C4-2B (cell line): ENCODE measurements at regions not wholly inside any gene's neighbourhood (a gene's known extent, or its start where the extent isn't known, plus 50 kb on each side); places are given as distances from the start of the nearest gene placed in this dataset.

Experiments used
- H3K27ac ChIP-seq: fragments of 450-650 bp; 2 replicates; pipeline ENCODE4 v1.5.1; 2017
- ZFX ChIP-seq: fragments of 450-650 bp; IDR thresholded peaks from 2 replicates; pipeline ENCODE4 v1.6.1; 2017
- TF ChIP-seq, protein P1 (sequence below): fragments of 450-650 bp; conservative IDR thresholded peaks from 2 replicates; pipeline ENCODE4 v1.5.1; 2017; ENCODE audit warnings: mild to moderate bottlenecking

DNA sequence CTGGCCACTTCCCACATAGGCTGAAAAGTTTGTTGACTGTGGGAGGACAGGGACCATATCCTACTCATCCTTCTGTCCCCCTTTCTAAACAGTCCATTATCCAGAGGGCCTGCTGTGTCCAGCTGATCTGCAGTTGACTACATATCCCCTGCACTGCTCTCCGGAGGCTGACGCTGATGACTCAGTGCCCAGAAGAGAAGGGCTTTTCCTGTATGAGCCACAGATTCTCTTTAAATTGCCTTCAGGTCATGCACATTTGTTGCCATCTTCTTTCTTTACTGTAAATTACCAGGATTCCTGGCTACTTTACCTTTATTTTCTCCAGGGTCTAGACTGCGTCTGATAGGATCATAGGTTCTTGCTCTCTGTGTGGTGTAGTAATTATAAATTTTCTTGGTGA lies 125.2 kb downstream of the LACC1 start:
- no peak for TF ChIP-seq ZFX
- H3K27ac ChIP-seq, result no peak overlapping the region

DNA sequence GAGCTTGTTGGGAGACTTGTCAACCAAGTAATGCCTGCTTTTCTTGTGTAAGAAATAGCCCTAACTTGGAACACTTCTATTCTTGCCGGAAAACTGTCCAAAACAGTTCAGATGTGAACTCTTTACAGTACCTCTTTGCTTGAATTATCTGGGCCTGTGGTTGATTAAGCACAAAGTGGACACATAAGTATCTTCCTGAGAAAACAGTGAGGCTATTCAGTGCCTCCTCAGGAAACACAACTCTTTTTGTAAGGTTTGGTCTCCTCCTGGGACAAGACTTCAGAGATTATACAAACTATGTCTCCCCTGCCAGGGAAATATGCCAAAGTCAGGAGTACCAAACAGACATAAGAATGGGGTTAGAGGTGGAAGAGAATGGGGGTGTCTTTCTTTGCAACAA lies 127.7 kb downstream of the LACC1 start:
- no peak for TF ChIP-seq ZFX
- TF ChIP-seq, protein P1, sequence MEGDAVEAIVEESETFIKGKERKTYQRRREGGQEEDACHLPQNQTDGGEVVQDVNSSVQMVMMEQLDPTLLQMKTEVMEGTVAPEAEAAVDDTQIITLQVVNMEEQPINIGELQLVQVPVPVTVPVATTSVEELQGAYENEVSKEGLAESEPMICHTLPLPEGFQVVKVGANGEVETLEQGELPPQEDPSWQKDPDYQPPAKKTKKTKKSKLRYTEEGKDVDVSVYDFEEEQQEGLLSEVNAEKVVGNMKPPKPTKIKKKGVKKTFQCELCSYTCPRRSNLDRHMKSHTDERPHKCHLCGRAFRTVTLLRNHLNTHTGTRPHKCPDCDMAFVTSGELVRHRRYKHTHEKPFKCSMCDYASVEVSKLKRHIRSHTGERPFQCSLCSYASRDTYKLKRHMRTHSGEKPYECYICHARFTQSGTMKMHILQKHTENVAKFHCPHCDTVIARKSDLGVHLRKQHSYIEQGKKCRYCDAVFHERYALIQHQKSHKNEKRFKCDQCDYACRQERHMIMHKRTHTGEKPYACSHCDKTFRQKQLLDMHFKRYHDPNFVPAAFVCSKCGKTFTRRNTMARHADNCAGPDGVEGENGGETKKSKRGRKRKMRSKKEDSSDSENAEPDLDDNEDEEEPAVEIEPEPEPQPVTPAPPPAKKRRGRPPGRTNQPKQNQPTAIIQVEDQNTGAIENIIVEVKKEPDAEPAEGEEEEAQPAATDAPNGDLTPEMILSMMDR, result no peak
- H3K27ac ChIP-seq, result no peak overlapping the region

DNA sequence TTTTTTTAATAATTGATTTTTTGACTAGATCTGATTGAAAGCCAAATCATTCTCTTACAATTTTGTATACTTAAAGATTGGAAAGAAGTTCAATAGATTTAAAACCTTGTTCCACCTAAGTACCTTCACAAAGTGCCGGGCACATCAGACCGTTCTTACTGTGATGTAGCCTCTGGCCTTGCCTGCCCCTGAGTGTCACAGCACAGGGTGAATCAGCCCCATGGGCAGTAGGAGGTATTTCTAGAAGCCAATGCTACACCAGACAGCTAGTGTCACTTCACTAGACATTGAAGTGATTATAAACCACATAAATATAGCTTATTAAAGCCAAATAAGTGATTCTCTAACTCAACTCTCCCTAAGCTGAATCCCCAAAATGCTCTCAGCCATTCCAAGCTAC lies 131.3 kb downstream of the LACC1 start:
- TF ChIP-seq, protein P1, result no peak
- TF ChIP-seq ZFX, result no peak
- H3K27ac ChIP-seq, result no peak overlapping the region

DNA sequence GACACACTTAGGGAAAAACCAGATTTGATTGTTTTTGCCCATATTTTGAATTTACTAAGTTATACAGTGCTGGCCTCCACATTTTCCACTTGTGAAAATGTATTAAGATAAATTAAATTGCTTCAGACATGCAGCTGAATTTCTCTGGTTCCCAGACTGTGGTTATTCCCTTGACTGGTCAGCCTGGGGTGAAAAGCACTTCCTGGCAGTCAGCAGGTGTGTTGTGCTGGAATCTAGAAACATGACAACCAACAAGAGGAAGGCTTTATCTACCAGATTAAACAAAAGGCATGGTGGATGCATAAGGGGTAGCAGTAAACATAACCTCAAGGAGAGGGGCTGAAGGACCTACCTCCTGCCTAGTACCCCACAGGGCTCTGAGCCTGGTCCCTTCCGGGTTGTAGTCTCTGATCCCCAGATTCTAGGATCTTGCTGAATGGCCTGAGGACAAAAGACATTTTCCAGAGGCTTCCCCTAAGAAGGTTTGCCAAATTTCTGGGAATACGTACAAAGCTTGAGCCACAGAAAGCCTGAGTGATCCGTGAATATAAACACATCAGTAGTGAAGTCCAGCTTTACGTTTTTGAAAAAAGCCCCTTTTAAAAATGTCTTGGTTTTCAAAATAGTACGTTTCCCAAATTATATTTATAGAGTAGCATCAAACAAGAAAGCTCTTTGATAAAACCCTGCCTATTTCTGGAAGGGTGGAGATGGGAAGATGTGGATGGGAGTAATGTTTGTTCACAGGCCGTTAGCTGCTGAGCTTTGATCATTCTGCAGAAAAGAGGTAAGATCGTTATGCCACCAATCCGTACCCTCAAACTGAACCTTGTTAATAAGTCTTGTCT lies 133.4 kb downstream of the LACC1 start:
- H3K27ac ChIP-seq, result no peak overlapping the region
- TF ChIP-seq, protein P1, result no peak
- no peak for TF ChIP-seq ZFX

DNA sequence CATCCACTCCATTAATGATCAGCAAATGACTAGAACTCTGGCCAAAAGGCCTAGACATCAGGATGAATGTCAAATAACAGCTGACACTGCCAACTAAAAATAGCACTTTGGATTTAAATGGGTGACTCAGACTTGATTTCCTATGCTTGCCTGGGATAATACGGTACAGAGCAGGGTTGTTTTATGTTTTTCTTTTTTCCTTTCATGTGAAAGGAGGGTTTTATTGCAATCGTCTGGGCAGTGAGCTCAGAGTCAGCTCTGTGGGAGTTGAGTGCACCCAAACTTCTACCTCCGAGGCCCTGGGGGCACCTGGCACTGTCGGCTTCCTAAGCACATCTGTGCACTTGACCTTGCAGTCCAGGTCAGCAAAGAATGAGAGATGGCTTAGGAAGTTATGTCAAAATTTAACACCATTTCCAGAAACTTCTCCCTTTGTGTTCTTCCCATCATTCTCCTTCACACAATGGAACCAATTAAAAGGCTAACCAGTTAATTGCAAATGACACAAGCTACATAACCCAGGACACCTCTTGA lies 134.1 kb downstream of the LACC1 start:
- TF ChIP-seq ZFX, result no peak
- TF ChIP-seq, protein P1, result no peak
- no peak overlapping the region for H3K27ac ChIP-seq

DNA sequence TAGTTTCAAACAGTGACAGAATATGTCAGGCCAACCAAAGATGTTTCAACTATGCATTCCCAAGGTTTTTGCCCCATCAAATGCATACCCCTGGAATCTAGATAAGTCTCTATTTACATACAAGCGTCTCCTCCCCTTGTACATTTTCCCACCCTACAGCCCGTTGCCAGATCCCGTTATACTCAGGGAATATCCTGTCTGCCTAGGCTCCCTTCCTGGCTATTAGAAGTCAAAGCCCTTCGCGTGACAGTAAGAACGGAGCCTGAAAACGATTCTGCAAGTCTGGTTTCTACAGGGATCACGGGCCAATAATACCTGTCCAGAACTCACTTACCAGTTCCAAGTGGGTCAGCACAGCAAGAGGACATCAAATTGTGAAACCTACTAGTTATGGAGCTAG lies 134.8 kb downstream of the LACC1 start:
- H3K27ac ChIP-seq, result no peak overlapping the region
- TF ChIP-seq, protein P1, result no peak
- no peak for TF ChIP-seq ZFX

DNA sequence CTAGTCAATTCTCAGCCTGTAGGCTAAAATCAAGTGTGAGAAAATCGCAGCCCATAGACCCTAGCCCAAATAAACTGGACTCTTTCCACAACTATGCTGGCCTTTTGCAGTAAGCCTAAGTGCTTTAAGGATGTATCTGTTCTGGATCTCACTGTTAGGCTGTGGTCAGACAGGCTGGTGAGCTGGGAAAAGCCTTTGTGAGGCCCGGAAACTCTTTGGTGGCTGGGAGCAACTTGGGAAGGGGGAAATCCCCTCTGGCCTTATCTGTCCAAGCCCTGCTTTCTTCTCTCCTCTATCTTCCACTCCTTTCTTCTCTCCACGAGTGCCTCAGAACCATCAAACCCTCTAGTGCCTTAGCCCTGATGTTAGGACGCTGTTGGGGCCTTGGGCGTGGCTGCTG lies 135.4 kb downstream of the LACC1 start:
- TF ChIP-seq, protein P1, result no peak
- no peak for TF ChIP-seq ZFX
- no peak overlapping the region for H3K27ac ChIP-seq

DNA sequence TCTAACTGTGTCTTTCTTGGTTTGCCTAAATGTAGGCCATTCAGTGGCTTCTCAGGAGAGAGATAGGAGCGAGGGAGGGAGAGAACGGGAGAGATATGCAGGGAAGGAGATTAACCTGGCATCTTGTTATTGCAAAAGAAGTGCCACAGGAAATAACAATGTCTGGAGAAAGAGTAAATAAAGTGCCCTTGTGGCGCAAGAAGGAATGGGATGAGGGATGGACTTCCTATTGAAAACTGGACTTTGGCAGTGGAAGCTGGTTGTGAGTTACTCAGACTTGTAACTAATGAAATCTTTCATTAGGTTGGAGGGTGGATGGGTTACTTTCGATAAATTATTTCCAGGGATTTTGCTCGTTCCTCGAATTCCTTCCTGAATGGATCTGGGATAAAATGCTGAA lies 136.1 kb downstream of the LACC1 start:
- no peak overlapping the region for H3K27ac ChIP-seq

More for the DNA sequence above, 136.1 kb downstream of the LACC1 start:
- no peak for TF ChIP-seq ZFX
- TF ChIP-seq, protein P1, result no peak
